GM12864 (cell line): ENCODE measurements at regions not wholly inside any gene's neighbourhood (a gene's known extent, or its start where the extent isn't known, plus 50 kb on each side); places are given as distances from the start of the nearest gene placed in this dataset.
"Not testable (repeated sequence)": the region's sequence is repeated elsewhere in the genome, so short reads cannot be mapped to it uniquely, and the experiment has no call there.

Experiments
- DNase-seq: peaks from one replicate; pipeline ENCODE4 v3.0.0-alpha.2; 2011; ENCODE audit warnings: low read depth
- H3K4me3 ChIP-seq: 2 replicates; pipeline ENCODE4 v1.5.1; 2011; ENCODE audit warnings: mild to moderate bottlenecking, low read depth, low read length, control low read depth
- TF ChIP-seq, protein P1 (sequence below): IDR thresholded peaks from 2 replicates; pipeline ENCODE4 v1.5.1; 2011; ENCODE audit warnings: low read depth, mild to moderate bottlenecking, moderate library complexity, low read length, control low read depth, inconsistent platforms; ENCODE audit errors: missing control alignments

DNA sequence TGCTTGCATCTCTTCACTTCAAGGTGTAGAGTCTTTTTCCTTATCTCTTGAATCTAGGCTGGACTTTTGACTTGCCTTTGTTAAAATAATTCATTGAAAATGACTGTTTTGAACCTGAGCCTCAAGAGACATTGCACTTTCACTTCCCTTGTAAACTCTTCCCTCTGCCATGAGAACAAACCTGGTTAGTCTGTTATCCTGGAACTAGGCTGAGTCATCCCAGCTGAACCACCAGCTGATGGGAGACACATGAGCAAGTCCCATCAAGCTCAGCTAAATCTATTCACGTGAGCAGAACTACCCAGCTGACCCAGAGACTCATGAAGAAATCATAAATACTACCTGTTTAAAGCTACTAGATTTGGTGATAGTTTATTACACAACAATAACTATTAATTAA is 202.3 kb upstream of the CENPE start:
- DNase-seq = no peak
- TF ChIP-seq, protein P1, sequence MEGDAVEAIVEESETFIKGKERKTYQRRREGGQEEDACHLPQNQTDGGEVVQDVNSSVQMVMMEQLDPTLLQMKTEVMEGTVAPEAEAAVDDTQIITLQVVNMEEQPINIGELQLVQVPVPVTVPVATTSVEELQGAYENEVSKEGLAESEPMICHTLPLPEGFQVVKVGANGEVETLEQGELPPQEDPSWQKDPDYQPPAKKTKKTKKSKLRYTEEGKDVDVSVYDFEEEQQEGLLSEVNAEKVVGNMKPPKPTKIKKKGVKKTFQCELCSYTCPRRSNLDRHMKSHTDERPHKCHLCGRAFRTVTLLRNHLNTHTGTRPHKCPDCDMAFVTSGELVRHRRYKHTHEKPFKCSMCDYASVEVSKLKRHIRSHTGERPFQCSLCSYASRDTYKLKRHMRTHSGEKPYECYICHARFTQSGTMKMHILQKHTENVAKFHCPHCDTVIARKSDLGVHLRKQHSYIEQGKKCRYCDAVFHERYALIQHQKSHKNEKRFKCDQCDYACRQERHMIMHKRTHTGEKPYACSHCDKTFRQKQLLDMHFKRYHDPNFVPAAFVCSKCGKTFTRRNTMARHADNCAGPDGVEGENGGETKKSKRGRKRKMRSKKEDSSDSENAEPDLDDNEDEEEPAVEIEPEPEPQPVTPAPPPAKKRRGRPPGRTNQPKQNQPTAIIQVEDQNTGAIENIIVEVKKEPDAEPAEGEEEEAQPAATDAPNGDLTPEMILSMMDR = no peak
- H3K4me3 ChIP-seq = no peak overlapping the region

- H3K4me3 ChIP-seq = no peak overlapping the region
- no peak for DNase-seq
- TF ChIP-seq, protein P1 = no peak
These were observed 199.4 kb upstream of the CENPE start for GRCh38 chr4:103397541-103397940.

DNA sequence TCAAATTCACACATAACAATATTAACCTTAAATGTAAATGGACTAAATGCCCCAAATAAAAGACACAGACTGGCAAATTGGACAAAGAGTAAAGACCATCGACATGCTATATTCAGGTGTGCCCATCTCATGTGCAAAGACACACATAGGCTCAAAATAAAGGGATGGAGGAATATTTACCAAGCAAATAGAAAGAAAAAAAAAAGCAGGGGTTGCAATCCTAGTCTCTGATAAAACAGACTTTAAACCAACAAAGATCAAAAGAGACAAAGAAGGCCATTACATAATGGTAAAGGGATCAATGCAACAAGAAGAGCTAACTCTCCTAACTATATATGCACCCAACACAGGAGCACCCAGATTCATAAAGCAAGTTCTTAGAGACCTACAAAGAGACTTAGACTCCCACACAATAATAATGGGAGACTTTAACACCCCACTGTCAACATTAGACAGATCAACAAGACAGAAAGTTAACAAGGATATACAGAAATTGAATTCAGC is 189.4 kb upstream of the CENPE start:
- not testable (repeated sequence) for H3K4me3 ChIP-seq

GRCh38 chr4:103385565-103385964 is 187.4 kb upstream of the CENPE start:
- not testable (repeated sequence) for H3K4me3 ChIP-seq, DNase-seq

More for the DNA sequence above, 189.4 kb upstream of the CENPE start:
- DNase-seq = not testable (repeated sequence)

DNA sequence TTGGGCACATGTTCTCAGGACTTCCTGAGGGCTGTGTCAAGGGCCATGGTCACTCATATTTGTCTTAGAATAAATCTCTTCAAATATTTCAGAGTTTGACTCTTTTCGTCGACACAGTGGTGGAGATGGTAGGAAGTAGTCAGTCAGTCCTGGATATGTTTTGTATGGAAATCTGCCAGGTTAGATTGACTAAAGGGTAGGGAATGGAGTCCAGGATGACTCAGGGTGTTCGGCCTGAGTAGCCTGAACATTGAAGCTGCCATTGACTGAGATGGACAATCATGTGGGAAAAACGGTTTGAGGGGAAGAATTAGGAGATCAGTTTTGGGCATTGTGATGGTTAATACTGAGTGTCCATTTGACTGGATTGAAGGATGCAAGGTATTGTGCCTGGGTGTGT is 177.1 kb upstream of the CENPE start:
- H3K4me3 ChIP-seq = no peak overlapping the region
- DNase-seq = no peak
- TF ChIP-seq, protein P1 = no peak

GRCh38 chr4:103374758-103375157 is 176.6 kb upstream of the CENPE start:
- TF ChIP-seq, protein P1 = no peak
- no peak overlapping the region for H3K4me3 ChIP-seq
- DNase-seq = no peak

DNA sequence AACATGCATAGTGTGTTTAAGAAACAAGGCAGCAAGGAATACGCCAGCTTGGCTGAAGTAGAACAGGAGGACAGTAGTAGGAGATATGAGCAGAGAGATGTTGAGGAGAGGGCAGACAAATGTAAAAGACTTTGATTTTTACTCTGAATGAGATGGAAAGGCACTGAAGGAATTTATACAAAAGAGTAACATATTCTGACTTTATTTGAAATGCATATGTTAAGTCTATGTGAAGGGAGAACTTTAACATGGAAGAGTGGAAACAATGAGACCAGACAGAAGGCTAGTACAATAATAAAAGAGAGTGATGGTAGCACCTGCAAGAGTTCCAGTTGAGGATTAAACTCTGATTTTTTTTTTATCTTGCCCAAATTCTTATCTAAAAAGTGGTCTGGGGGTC is 176.2 kb upstream of the CENPE start:
- H3K4me3 ChIP-seq = no peak overlapping the region
- TF ChIP-seq, protein P1 = no peak

GRCh38 chr4:103372002-103372558 is 173.9 kb upstream of the CENPE start:
- no peak overlapping the region for H3K4me3 ChIP-seq
- no peak for DNase-seq
- TF ChIP-seq, protein P1 = no peak

More for the DNA sequence above, 176.2 kb upstream of the CENPE start:
- DNase-seq = no peak
